Activated naive CD4-positive, alpha-beta T cell treated with anti-CD3 and anti-CD28 coated beads for 36 hours (primary cell): ENCODE measurements at regions not wholly inside any gene's neighbourhood (a gene's known extent, or its start where the extent isn't known, plus 50 kb on each side); places are given as distances from the start of the nearest gene placed in this dataset.

Source experiments
- CTCF ChIA-PET: fragments of 350-600 bp; sonication (Branson Sonifier 250); formaldehyde crosslinking; loops from one replicate; lab custom pipeline; 2021; ENCODE audit warnings: antibody characterized with exemption; lab: Charles Lee
- DNase-seq: peaks from one replicate; pipeline ENCODE4 v3.0.0-alpha.2; 2020
- H3K27ac Mint-ChIP-seq: one replicate; pipeline ENCODE4 v1.8.0; 2021; ENCODE audit warnings: mild to moderate bottlenecking, mixed read lengths
- H3K27me3 Mint-ChIP-seq: one replicate; pipeline ENCODE4 v1.8.0; 2021; ENCODE audit warnings: low read depth, mixed read lengths
- H3K36me3 Mint-ChIP-seq: one replicate; pipeline ENCODE4 v1.8.0; 2021; ENCODE audit warnings: low read depth, mixed read lengths
- H3K4me1 Mint-ChIP-seq: one replicate; pipeline ENCODE4 v1.8.0; 2021; ENCODE audit warnings: low read depth, mixed read lengths
- H3K4me3 Mint-ChIP-seq: one replicate; pipeline ENCODE4 v1.8.0; 2021; ENCODE audit warnings: mild to moderate bottlenecking, moderate library complexity, mixed read lengths
- H3K9me3 Mint-ChIP-seq: one replicate; pipeline ENCODE4 v1.8.0; 2021; ENCODE audit warnings: mixed read lengths
- intact Hi-C: fragments of 100-400 bp; cut with micrococcal nuclease; formaldehyde crosslinking; loops from one replicate; pipeline ENCODE4 v1.15.1; 2023

DNA sequence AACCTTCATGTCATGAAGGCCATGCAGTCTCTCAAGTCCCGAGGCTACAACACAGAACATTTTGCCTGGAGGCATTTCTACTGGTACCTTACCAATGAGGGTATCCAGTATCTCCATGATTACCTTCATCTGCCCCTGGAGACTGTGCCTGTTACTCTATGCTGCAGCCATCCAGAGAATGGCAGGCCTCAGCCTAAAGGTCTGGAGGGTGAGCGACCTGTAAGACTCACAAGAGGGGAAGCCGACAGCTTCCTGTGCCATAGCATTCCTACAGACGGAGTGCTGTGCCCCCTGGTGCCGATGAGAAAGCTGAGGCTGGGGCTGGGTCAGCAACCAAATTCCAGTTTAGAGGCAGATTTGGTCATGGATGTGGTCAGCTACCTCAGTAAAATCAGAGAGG is 51.3 kb upstream of the CADPS start:
- intact Hi-C loops, result no loop called here
- no peak for DNase-seq
- H3K9me3 Mint-ChIP-seq, result peaks cover 3% of the 10 kb centered on the region
- H3K4me1 Mint-ChIP-seq, result no peaks in the 10 kb centered on the region
- no peak overlapping the region for H3K27ac Mint-ChIP-seq
- H3K27me3 Mint-ChIP-seq, result no peaks in the 10 kb centered on the region
- H3K36me3 Mint-ChIP-seq, result no peaks in the 10 kb centered on the region
- H3K4me3 Mint-ChIP-seq, result no peak overlapping the region
- CTCF ChIA-PET, result no interaction called here

DNA sequence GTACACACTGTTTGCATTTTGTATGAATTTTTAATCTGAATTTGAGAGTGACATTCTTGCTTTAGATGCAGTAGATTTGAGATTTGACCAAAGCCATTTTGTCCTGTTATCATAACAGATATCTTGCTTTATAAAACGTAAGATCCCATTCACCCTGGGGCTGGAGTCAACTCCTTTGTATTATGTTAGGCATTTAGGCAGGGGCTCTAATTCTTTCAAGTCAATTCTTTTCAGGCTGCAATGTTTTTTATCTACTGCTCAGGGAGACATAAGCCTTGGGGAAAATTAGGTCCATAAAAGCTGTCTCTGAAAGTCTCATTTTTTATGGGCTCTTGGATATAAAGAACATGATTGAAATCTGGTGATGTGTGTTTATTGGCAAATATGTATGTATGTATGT is 53.0 kb upstream of the CADPS start:
- peaks cover 3% of the 10 kb centered on the region for H3K9me3 Mint-ChIP-seq
- no peak for DNase-seq
- H3K4me1 Mint-ChIP-seq, result no peaks in the 10 kb centered on the region
- H3K27me3 Mint-ChIP-seq, result no peaks in the 10 kb centered on the region
- no peaks in the 10 kb centered on the region for H3K36me3 Mint-ChIP-seq
- intact Hi-C loops, result no loop called here
- H3K27ac Mint-ChIP-seq, result no peak overlapping the region
- no peak overlapping the region for H3K4me3 Mint-ChIP-seq
- CTCF ChIA-PET, result no interaction called here

DNA sequence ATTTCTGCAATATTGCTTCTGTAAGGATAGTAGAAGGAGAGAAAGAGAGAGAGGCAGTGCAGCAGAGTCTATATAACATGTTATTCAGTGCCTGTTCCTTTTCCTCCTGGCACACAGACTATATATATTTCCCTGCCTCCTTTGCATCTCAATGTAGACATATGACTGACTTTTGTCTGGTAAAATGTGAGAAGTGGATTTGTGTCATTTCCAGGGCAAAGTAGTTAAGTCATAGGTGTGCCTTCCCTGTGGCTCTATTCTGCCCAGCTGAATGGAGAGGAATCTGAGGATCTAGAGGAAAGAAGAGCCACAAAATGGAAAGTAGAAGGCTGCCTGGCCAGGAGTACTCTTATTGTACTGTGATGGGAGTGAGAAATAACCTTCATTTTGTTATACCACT is 54.6 kb upstream of the CADPS start:
- DNase-seq, result no peak
- H3K27me3 Mint-ChIP-seq, result no peaks in the 10 kb centered on the region

DNA sequence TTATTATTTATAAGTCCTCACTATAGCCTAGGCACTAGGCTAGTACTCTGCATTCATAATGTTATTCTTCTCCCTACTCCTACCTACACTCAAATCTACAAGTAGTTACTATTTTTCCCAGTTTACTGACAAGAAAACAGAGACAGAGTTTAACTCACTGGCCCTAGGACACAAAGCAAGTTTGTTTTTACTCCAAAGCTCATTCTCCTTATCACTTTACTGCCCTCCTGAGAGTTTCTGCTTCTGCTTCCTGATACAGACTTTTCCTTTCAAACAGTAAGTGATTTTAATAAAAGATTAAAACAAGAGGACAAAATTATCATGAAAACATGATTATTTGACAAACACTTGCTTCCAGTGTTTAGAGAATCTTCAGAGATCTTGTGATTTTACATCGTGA is 60.6 kb upstream of the CADPS start:
- H3K27ac Mint-ChIP-seq, result no peak overlapping the region
- H3K36me3 Mint-ChIP-seq, result no peaks in the 10 kb centered on the region
- H3K4me1 Mint-ChIP-seq, result no peaks in the 10 kb centered on the region
- H3K27me3 Mint-ChIP-seq, result peaks cover 3% of the 10 kb centered on the region
- intact Hi-C loops, result no loop called here
- H3K4me3 Mint-ChIP-seq, result no peak overlapping the region
- CTCF ChIA-PET, result no interaction called here
- H3K9me3 Mint-ChIP-seq, result peaks cover 6% of the 10 kb centered on the region
- DNase-seq, result no peak

More for the DNA sequence above, 54.6 kb upstream of the CADPS start:
- CTCF ChIA-PET, result no interaction called here
- Mint-ChIP-seq H3K4me1 (no peaks in the 10 kb centered on the region), H3K4me3 (no peak overlapping the region), H3K36me3 (no peaks in the 10 kb centered on the region), H3K27ac (no peak overlapping the region), H3K9me3 (peaks cover 3% of the 10 kb centered on the region)
- intact Hi-C loops, result no loop called here

DNA sequence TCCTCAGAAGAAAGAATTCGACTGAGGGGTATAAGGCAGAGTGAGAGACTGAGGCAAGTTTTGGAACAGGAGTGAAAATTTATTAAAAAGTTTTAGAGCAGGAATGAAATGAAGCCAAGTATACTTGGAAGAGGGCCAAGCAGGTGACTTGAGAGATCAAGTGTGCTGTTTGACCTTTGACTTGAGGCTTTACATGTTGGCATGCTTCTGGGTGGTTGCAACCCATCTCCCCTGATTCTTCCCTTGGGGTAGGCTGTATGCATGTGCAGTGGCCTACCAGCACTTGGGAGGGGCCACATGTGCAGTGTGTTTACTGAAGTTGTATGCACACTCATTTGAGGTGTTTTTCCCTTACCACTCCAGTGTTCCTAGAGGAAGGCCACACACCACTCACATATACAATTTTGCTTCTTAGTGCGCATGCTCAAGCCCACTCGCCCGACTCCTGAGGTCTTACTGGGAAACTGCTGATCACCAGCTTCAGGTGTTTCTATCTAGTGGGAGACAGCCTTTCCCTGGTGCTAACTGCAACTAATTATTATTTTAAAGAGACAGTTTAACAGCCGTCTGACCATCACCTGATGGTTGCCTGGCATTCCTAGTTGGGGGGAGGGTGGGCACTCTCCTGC is 61.5 kb upstream of the CADPS start:
- no peaks in the 10 kb centered on the region for H3K36me3 Mint-ChIP-seq
- peaks cover 6% of the 10 kb centered on the region for H3K9me3 Mint-ChIP-seq
- H3K27me3 Mint-ChIP-seq, result peaks cover 3% of the 10 kb centered on the region
- no peaks in the 10 kb centered on the region for H3K4me1 Mint-ChIP-seq
- H3K27ac Mint-ChIP-seq, result no peak overlapping the region
- intact Hi-C loops, result no loop called here
- DNase-seq, result no peak
- no peak overlapping the region for H3K4me3 Mint-ChIP-seq
- CTCF ChIA-PET, result no interaction called here

DNA sequence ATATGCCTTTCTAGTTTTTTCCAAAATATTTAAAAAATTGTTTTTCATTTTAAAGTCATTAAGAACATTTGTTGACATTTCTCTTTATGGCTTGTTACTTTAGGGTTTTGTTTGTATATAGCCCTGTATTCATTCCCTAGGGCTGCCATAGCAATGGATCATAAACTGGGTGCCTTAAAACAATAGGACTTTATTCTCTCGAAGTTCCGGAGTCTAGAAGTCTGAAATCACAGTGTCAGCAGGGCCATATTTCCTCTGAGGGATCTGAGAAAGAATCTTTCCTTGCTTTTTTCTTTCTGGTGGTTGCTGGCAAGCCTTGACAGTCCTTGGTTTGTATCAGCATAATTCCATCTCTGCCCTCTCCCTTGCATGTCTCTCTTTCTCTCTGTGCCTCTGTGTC is 63.4 kb upstream of the CADPS start:
- Mint-ChIP-seq H3K4me1 (no peaks in the 10 kb centered on the region), H3K36me3 (no peaks in the 10 kb centered on the region), H3K27me3 (peaks cover 3% of the 10 kb centered on the region), H3K27ac (no peak overlapping the region), H3K4me3 (no peak overlapping the region), H3K9me3 (peaks cover 6% of the 10 kb centered on the region)
- CTCF ChIA-PET, result interaction anchor here (0.6 kb wide), 1 partner anchor 11 kb away, joined by 5 read pairs; no protein-coding TSS in a partner anchor
- no peak for DNase-seq
- intact Hi-C loops, result no loop called here

DNA sequence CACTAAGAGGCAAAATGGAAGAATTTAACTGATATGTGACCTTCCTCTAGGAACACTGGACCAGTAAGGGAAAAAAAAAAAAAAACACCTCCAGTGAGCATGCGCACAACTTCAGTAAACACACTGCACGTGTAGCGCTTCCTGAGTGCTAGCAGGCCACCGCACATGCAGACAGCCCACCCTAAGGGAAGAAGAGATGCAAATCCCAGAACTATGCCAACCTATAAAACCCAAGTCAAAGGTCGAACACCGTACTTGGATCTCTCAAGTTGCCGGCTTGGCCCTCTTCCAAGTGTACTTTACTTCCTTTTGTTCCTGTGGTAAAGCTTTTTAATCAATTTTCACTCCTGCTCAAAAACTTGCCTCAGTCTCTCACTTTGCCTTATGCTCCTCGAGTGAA is 64.5 kb upstream of the CADPS start:
- DNase-seq, result no peak
- H3K36me3 Mint-ChIP-seq, result no peaks in the 10 kb centered on the region
- peaks cover 6% of the 10 kb centered on the region for H3K9me3 Mint-ChIP-seq
- H3K27me3 Mint-ChIP-seq, result peaks cover 3% of the 10 kb centered on the region
- H3K27ac Mint-ChIP-seq, result no peak overlapping the region
- H3K4me1 Mint-ChIP-seq, result no peaks in the 10 kb centered on the region
- intact Hi-C loops, result no loop called here
- CTCF ChIA-PET, result no interaction called here
- H3K4me3 Mint-ChIP-seq, result no peak overlapping the region

DNA sequence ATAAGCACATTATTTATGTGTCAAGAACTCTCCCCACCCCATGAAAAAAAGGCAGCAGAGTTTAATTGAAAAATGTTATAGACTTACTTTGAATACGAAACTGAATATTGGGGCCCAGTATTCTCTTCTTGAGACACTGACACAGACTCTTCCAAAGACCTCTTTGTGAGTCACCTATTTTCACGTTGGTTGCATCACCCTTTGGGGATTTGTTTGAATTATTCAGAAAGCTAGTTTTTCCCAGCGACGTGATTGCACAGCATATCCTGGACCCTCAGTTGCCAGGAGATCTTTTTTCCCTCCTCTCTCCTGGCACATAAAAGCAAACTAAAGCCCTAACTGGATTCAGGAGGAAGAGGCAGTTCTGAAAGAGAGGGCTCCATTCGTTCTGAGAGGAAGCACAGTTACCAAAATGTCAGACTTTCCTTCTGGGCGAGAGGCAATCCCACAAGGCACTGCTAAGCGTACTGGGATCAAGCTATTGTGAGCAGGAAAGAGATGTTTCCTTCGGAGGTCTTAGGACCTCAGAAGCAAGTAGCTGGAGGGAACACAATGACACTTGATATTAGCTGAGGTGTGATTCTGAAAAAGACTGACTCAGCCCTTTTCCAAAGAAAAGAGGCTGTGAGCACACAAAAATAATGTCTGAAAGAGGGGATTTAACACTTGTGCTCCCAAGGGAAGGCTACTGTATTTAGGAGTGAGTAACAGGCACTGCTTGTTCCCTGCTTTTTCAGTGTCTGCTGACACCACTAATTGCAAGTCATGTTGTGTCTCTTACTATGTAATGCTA is 65.8 kb upstream of the CADPS start:
- H3K9me3 Mint-ChIP-seq, result peaks cover 3% of the 10 kb centered on the region
- H3K27ac Mint-ChIP-seq, result no peak overlapping the region
- no peaks in the 10 kb centered on the region for H3K36me3 Mint-ChIP-seq
- intact Hi-C loops, result no loop called here
- no peak overlapping the region for H3K4me3 Mint-ChIP-seq
- no peak for DNase-seq
- CTCF ChIA-PET, result no interaction called here
- H3K27me3 Mint-ChIP-seq, result no peaks in the 10 kb centered on the region
- H3K4me1 Mint-ChIP-seq, result no peaks in the 10 kb centered on the region

DNA sequence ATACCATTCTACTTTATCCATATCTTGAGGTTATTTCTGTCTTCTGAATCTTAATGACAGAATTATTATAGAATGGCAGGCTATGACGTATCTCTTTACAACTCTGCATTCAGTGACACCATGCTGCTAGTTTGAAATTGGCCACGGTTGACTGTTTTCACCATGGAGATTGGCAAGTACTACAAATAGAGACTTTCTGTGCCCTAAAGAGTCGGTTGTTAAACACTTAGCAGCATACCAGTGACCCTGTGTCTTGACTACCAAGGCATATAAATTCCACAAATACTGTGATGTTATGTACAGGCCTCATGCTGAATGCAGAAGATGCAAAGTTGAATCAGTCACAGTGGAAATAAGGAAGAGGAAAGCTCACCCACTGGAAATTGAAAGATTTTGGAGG is 67.0 kb upstream of the CADPS start:
- Mint-ChIP-seq H3K4me1 (no peaks in the 10 kb centered on the region), H3K9me3 (peaks cover 3% of the 10 kb centered on the region), H3K36me3 (no peaks in the 10 kb centered on the region), H3K27me3 (no peaks in the 10 kb centered on the region), H3K4me3 (no peak overlapping the region), H3K27ac (no peak overlapping the region)
- no peak for DNase-seq
- CTCF ChIA-PET, result no interaction called here
- intact Hi-C loops, result no loop called here

DNA sequence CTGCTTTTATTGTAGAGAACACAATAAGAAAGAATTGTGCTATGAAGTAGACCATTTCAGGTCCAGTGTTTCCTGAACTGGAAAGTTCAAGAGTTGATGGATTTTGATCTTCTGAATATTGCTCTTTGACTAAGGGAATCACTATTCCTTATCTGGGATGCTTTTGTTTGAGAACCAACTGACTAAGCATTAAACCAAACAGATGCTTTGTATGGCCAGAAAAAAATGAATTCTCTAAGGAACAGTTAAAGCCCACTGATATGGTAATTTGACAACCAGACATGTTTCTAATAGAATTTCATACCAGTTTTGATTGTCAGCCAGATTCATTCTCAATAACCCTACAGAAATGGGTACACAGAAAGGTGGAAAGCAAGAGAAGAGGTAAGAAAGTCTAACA is 67.5 kb upstream of the CADPS start:
- Mint-ChIP-seq H3K27me3 (no peaks in the 10 kb centered on the region), H3K4me3 (no peak overlapping the region), H3K9me3 (peaks cover 3% of the 10 kb centered on the region), H3K27ac (no peak overlapping the region), H3K4me1 (no peaks in the 10 kb centered on the region), H3K36me3 (no peaks in the 10 kb centered on the region)
- CTCF ChIA-PET, result no interaction called here
- DNase-seq, result no peak
- intact Hi-C loops, result no loop called here

DNA sequence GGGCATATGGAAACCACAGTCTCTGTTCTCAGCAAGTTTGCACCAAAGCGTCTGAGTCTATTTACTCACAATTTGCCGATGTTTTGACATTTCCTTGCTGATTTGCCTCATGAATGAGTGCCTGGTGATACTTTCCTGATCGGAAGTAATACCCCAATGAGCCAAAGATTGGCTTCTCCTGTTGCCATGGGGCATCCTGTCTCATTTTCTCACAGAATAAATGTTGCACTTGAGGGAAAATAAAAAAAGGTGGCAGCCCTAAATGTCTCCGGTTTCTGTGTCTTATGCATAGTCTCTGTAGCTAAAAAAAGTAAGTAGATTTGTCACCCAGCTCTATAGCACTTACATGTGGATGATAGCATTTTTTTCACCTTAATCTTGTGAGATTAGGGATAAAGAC is 73.7 kb upstream of the CADPS start:
- Mint-ChIP-seq H3K36me3 (no peaks in the 10 kb centered on the region), H3K27me3 (no peaks in the 10 kb centered on the region), H3K4me1 (no peaks in the 10 kb centered on the region), H3K27ac (no peak overlapping the region), H3K9me3 (no peaks in the 10 kb centered on the region), H3K4me3 (no peak overlapping the region)
- CTCF ChIA-PET, result interaction anchor here (0.7 kb wide), 1 partner anchor 154 kb away, joined by 4 read pairs; no protein-coding TSS in a partner anchor
- intact Hi-C loops, result no loop called here
- DNase-seq, result no peak

DNA sequence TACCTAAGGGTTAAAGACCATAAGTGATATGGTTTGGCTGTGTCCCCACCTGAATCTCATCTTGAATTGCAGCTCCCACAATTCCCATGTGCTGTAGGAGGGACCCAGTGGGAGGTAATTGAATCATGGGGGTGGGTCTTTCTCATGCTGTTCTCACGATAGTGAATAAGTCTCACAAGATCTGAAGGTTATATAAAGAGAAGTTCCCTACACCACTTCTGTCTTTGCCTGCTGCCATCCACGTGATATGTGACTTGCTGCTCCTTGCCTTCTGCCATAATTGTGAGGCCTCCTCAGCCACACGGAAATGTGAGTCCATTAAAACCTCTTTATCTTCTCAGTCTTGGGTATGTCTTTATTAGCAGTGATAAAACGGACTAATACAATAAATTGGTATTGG is 75.0 kb upstream of the CADPS start:
- H3K36me3 Mint-ChIP-seq, result no peaks in the 10 kb centered on the region
- intact Hi-C loops, result no loop called here
- H3K27ac Mint-ChIP-seq, result no peak overlapping the region
- no peaks in the 10 kb centered on the region for H3K27me3 Mint-ChIP-seq
- CTCF ChIA-PET, result interaction anchor here (0.6 kb wide), 1 partner anchor 12 kb away, joined by 5 read pairs; no protein-coding TSS in a partner anchor
- no peak overlapping the region for H3K4me3 Mint-ChIP-seq
- peaks cover 2% of the 10 kb centered on the region for H3K9me3 Mint-ChIP-seq
- no peak for DNase-seq
- H3K4me1 Mint-ChIP-seq, result no peaks in the 10 kb centered on the region

DNA sequence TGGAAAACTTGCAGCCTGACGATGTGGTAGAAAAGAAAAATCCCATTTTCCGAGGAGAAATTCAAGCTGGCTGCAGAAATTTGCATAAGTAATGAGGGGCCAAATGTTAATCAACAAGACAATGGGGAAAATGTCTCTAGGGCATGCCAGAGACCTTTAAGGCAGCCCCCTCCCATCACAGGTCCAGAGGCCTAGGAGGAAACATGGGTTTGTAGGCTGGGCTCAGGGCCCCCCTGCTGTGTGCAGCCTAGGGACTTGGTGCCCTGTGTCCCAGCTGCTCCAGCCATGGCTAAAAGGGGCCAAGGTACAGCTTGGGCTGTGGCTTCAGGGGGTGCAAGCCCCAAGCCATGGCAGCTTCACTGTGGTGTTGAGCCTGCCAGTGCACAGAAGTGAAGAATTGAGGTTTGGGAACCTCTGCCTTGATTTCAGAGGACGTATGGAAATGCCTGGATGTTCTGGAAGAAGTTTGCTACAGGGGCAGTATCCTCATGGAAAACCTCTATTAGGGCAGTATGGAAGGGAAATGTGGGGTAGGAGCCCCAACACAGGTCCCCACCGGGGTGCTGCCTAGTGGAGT is 75.9 kb upstream of the CADPS start:
- CTCF ChIA-PET, result no interaction called here
- Mint-ChIP-seq H3K9me3 (peaks cover 2% of the 10 kb centered on the region), H3K36me3 (no peaks in the 10 kb centered on the region), H3K4me3 (no peak overlapping the region), H3K27me3 (no peaks in the 10 kb centered on the region), H3K4me1 (no peaks in the 10 kb centered on the region), H3K27ac (no peak overlapping the region)
- no peak for DNase-seq
- intact Hi-C loops, result no loop called here
